ENCODE measurements at regions not wholly inside any gene's neighbourhood (a gene's known extent, or its start where the extent isn't known, plus 50 kb on each side); places are given as distances from the start of the nearest gene placed in this dataset.

GRCh38 chr1:231099996-231100767, 60.1 kb upstream of the FAM89A start:
- no peaks in the 10 kb centered on the region for H4K20me1 ChIP-seq (ENCODE audit: insufficient read depth, low read length)
- H3K36me3 ChIP-seq (replicated peaks; ENCODE audit: insufficient read depth, low read length), result no peaks in the 10 kb centered on the region
- no peak for TF ChIP-seq EZH2 (optimal IDR thresholded peaks at IDR 0.05; ENCODE audit: low read depth, low read length)
- TF ChIP-seq EZH2phosphoT487 (IDR thresholded peaks at IDR 0.05; ENCODE audit: low read length), result no peak
- TF ChIP-seq CTCF (IDR thresholded peaks at IDR 0.05; ENCODE audit: low read length), result no peak
- no peak overlapping the region for H3K4me2 ChIP-seq (ENCODE audit: low read depth, low read length)
- H3K27me3 ChIP-seq (replicated peaks; ENCODE audit: insufficient read depth, low read length), result no peaks in the 10 kb centered on the region
- H3K9me3 ChIP-seq (replicated peaks; ENCODE audit: insufficient read depth, low read length), result no peaks in the 10 kb centered on the region
- no peaks in the 10 kb centered on the region for H3K79me2 ChIP-seq (ENCODE audit: low read length)
- H3F3A ChIP-seq (ENCODE audit: insufficient read depth, low read length), result no peaks in the 10 kb centered on the region
- H3K27ac ChIP-seq (ENCODE audit: low read length), result no peak overlapping the region
- H3K9ac ChIP-seq (ENCODE audit: low read length), result no peak overlapping the region
- H3K9me2 ChIP-seq (replicated peaks; ENCODE audit: insufficient read depth, low read length), result no peaks in the 10 kb centered on the region
- H3K4me1 ChIP-seq (ENCODE audit: low read length), result no peaks in the 10 kb centered on the region
- no peak overlapping the region for H3K4me3 ChIP-seq (ENCODE audit: low read length)
- H2AFZ ChIP-seq (ENCODE audit: low read length), result no peak overlapping the region
- DNase-seq, result no peak

- DNase-seq, result no peak
Measured at GRCh38 chr1:231099311-231099710, 59.3 kb upstream of the FAM89A start.

GRCh38 chr1:231095595-231095994, 55.5 kb upstream of the FAM89A start:
- no peak for TF ChIP-seq EZH2 (optimal IDR thresholded peaks at IDR 0.05; ENCODE audit: low read depth, low read length)
- TF ChIP-seq CTCF (IDR thresholded peaks at IDR 0.05; ENCODE audit: low read length), result no peak
- TF ChIP-seq EZH2phosphoT487 (IDR thresholded peaks at IDR 0.05; ENCODE audit: low read length), result no peak
- no peaks in the 10 kb centered on the region for H3K79me2 ChIP-seq (ENCODE audit: low read length)

More at GRCh38 chr1:231099311-231099710, 59.3 kb upstream of the FAM89A start:
- Histone ChIP-seq H3K9ac (ENCODE audit: low read length) (no peak overlapping the region), H3F3A (ENCODE audit: insufficient read depth, low read length) (no peaks in the 10 kb centered on the region), H3K9me2 (replicated peaks; ENCODE audit: insufficient read depth, low read length) (no peaks in the 10 kb centered on the region), H3K9me3 (replicated peaks; ENCODE audit: insufficient read depth, low read length) (no peaks in the 10 kb centered on the region), H2AFZ (ENCODE audit: low read length) (no peak overlapping the region), H3K4me1 (ENCODE audit: low read length) (no peaks in the 10 kb centered on the region), H3K4me3 (ENCODE audit: low read length) (no peak overlapping the region), H4K20me1 (ENCODE audit: insufficient read depth, low read length) (no peaks in the 10 kb centered on the region), H3K79me2 (ENCODE audit: low read length) (no peaks in the 10 kb centered on the region), H3K4me2 (ENCODE audit: low read depth, low read length) (no peak overlapping the region), H3K27ac (ENCODE audit: low read length) (no peak overlapping the region), H3K27me3 (replicated peaks; ENCODE audit: insufficient read depth, low read length) (no peaks in the 10 kb centered on the region), H3K36me3 (replicated peaks; ENCODE audit: insufficient read depth, low read length) (no peaks in the 10 kb centered on the region)
- TF ChIP-seq CTCF (IDR thresholded peaks at IDR 0.05; ENCODE audit: low read length), result no peak

More at GRCh38 chr1:231095595-231095994, 55.5 kb upstream of the FAM89A start:
- Histone ChIP-seq H2AFZ (ENCODE audit: low read length) (no peak overlapping the region), H3K27ac (ENCODE audit: low read length) (no peak overlapping the region), H3K9me3 (replicated peaks; ENCODE audit: insufficient read depth, low read length) (no peaks in the 10 kb centered on the region), H3K27me3 (replicated peaks; ENCODE audit: insufficient read depth, low read length) (no peaks in the 10 kb centered on the region), H3K4me3 (ENCODE audit: low read length) (no peak overlapping the region), H4K20me1 (ENCODE audit: insufficient read depth, low read length) (no peaks in the 10 kb centered on the region), H3K9ac (ENCODE audit: low read length) (no peak overlapping the region), H3K9me2 (replicated peaks; ENCODE audit: insufficient read depth, low read length) (no peaks in the 10 kb centered on the region), H3K36me3 (replicated peaks; ENCODE audit: insufficient read depth, low read length) (no peaks in the 10 kb centered on the region), H3K4me1 (ENCODE audit: low read length) (no peaks in the 10 kb centered on the region), H3K4me2 (ENCODE audit: low read depth, low read length) (no peak overlapping the region), H3F3A (ENCODE audit: insufficient read depth, low read length) (no peaks in the 10 kb centered on the region)
- no peak for DNase-seq
